Stimulated activated CD4-positive, alpha-beta T cell treated with anti-CD3 and anti-CD28 coated beads, TNF-alpha, amount 100 ng/mL, for 4 hours (primary cell): ENCODE measurements at regions not wholly inside any gene's neighbourhood (a gene's known extent, or its start where the extent isn't known, plus 50 kb on each side); places are given as distances from the start of the nearest gene placed in this dataset.

ENCODE experiments used
- DNase-seq, 3 experiments: peaks; one replicate each; pipeline ENCODE4 v3.0.0-alpha.2; 2020; ENCODE audit warnings: low read depth in 3 of 3

DNA sequence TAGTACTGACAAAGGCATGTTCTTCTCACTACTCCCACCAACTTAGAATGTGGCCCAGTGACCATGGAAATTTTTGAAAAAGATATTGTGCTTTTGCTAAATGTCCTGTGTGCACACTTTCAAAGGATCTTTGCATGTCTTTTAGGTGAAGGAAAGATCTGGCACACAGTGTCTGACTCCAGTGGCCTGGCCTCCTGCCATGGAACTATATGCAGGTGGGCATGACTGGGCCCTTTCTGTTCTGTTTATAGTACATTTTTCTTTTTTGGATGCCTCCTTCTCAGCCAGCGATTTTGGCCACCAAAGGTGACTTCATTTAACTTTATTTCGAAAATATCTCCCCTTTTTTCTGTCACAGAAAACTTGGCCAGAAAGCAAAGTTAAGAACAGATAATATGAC, 999.7 kb upstream of the PIK3C3 start:
- DNase-seq = no peak

DNA sequence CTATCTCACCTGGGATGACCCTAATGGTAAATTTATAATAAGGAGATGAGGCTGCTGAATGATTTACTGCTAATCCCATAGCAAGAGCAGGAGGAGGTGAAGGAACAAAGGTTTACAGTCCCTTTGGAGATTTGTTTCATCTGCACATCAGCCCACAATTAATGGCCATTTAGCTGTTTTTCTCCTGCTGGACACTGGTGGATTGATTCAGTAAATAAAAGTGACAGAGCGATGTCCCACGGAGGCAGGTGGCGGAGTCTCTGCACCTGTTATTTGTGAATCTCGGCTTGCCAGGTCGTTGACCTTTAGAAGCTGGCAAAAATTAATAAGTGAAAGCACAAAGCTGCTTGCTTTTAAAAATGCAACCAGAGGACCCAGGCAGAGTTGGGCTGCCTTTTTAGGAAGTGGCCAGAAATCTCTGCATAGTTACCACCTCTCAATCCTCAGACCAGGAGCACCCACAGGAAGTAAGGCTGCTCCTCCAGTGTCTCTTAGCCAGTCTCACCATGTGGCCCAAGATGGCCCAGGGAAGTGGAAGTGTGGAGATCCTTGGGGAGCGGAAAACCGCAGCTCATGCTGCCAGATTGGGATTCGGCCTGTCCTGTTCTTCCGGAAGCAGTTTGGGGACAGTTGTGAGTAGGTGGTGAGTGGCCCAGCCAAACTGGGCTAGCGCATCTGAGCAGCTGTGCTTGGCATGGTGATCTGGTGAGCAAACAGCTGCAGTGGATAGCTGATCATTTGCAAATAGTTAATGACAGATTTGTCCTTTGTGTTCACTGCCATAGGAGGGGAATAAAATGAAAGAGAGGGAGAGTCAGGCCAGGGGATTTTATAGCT, 1005.7 kb upstream of the PIK3C3 start:
- no peak for DNase-seq

DNA sequence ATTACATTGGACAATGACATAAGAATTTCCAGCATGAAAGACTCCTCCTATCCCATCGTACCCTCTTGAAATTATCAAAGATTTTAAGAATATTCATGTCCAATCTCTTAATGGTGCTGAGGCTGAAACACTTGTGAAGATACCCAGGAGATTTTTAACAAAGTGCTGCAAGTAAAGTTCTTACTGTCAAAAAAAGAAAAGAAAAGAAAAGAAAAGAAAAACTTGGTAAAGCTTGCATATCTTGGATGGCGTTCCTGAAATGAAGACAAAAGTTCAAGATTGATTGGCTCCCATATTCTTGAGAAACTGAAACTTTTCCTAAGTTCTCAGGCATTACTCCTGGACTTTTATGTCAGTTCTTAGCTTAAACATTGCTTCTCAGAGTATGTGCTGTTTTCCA, 1010.5 kb upstream of the PIK3C3 start:
- DNase-seq = no peak

DNA sequence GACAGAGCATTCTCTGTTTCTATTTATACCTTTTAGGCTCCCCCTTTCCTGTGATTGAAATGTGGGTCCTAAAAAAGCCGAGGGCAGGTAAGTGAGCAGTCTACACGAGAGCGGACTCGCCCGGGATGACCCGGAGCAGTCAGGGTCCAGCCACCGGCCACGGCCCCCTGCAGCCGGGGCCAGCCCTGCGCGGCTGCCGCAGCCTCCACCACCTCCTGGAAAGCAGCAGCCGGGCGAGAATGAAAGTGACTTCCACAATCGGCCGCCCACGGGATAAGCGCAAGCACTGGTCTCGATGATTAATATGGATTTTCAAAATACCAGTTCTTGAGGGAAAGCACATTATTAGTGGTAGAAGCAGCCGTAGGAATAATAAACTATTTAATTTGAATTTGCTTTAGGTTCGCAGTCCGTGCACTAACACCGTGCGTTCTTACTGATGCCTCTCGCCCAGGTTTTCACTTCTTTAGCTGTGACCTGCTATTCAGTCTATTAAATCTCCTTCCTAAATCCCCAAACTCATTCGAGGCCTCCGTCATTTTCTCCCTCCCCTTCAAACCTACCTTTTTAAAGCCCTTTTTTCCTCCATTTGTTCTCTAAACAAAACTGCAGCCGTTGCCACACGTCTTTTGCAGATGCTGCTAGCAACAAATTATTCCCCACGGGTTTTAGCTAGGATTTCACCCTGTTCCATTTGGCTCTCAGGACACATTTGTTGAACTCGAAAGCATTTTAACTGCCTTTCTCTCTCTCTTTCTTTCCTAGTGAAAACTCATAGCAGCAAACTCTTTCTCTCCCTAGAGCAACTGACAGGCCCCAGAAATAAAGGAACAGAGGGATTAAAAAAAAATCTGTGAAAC, 1015.1 kb upstream of the PIK3C3 start:
- DNase-seq = no peak

DNA sequence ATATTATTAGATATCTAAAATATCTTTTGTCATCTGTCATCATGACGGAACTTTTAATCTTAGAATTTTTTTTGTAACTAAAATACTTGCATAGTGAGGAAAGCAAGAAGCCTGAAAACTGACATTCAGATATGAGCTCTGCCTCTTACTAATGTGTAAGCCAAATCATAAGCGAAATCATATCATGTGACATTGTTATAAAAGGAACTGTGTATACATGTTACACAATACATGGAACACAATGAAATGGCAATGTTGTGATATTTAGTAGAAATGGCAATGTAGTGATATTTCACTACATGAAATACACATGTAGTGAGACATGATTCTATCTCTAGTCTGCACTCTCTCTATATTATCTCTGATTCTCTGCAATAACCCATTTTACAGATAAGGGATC, 1016.4 kb upstream of the PIK3C3 start:
- no peak for DNase-seq

DNA sequence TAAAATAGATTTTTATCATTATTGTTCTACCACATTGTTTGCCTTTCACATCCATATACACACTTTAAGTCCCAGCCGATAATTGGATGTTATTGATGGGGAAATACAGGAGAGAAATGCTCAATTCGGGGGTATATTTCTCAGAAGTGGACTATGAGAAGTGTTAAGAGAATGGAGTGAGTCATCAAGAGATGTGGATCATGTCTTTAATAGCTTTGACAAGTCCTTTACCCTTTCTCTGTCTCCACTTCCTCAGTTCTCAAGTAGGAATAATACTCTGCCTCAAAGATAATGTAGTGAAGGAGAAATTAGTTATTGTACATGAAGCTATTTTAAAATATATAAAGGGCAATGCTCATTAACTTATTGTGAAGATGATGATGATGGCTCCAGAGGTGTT, 1017.6 kb upstream of the PIK3C3 start:
- DNase-seq = no peak

DNA sequence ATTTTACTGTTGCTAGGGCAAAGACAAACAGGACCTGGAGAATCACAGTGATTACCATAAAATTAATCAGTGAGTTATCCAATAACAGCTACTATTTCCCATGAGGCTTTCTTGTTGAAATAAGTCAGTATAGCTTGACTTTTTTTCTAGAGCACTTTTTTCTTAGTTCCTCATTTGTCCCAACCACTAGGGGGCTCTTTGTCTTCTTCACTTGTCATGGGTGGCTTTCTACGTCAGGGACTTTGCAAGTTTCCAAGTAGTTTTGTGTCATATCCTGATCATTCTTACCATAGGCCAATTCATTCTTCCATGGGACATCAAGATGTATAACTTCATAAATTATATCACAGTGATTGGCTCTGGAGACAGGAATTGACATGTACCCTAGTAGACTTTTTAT, 1019.6 kb upstream of the PIK3C3 start:
- no peak for DNase-seq

DNA sequence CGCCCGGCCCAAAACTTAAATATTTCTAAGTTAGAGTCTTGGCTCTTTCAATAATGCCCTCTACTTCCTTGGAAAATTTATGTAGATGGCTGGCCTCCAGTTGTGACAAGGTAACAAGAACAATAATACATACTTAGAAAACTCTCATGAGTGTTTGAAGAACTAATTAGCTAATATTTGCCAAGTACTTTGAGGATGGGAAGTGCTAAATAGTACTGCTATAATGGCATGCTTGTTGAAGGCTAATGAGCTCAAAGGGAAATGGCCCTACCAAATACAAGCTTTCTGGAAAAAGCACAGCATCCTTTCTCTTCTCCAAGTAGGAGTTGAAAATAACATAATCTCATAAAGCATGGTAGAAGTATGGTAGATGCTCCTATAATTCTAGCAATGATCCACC, 1022.2 kb upstream of the PIK3C3 start:
- DNase-seq = no peak

GRCh38 chr18:40930211-40930882, 1024.7 kb upstream of the PIK3C3 start:
- DNase-seq = no peak

DNA sequence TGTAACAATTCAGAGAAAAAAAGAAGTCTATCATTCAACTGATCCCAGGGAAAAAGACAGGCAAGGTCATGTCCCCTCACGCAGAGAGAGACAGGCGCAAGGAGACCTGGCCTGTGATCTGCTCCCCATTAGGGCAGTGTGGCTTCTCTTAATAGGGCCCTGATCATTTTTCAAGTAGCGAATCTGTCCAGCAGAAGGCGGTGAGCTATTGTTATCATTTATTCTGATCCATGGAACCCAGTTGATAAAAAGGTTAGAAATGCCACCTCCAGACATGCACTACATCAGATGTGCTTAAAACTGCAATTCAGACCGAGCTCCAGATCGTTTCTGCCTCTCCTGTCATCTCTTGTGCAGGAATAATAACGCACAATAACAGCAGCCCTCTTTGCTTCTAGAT, 1025.6 kb upstream of the PIK3C3 start:
- no peak for DNase-seq

- no peak for DNase-seq
Measured at GRCh38 chr18:40926679-40927078, 1028.4 kb upstream of the PIK3C3 start.

- DNase-seq = no peak
Measured at GRCh38 chr18:40925071-40925541, 1029.9 kb upstream of the PIK3C3 start.

GRCh38 chr18:40921845-40922629, 1033.0 kb upstream of the PIK3C3 start:
- DNase-seq = no peak

DNA sequence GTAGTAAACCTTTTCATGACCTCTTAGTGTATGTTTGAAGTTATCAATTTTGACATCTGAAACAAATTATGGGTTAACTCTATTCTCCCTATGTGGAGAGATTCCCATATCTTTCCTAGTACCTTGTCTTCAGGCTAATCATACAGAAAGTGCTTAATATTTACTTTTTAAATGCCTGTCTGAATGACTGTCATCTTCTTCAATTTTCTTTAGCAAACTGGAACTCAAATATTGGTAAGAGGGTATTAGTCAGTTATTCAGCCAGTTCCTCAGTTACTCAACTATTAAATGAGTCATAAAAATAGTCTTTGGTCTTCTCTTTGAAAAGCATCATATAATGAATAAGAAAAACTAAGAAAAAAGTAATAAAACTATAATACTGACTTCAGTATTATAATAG, 1038.0 kb upstream of the PIK3C3 start:
- no peak for DNase-seq

DNA sequence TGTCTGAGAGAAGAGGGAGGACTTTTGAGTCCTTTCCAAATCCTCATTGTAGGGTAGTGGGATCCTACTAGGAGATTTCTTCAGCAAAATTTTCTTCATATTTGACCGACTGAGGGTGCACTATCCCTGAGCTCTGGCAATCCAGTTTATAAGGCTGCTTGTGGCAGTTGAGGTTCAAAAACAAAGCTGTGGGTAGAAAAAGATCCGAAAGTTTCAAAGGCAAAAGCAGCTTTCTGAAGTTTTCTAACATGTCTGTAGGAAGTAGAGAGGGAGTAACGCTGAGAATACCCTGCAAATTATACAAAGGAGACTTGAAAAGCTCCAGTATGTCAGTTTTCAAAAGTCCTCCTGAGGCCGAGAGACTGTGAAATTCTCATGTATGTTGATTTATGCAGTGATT, 1039.3 kb upstream of the PIK3C3 start:
- no peak for DNase-seq

DNA sequence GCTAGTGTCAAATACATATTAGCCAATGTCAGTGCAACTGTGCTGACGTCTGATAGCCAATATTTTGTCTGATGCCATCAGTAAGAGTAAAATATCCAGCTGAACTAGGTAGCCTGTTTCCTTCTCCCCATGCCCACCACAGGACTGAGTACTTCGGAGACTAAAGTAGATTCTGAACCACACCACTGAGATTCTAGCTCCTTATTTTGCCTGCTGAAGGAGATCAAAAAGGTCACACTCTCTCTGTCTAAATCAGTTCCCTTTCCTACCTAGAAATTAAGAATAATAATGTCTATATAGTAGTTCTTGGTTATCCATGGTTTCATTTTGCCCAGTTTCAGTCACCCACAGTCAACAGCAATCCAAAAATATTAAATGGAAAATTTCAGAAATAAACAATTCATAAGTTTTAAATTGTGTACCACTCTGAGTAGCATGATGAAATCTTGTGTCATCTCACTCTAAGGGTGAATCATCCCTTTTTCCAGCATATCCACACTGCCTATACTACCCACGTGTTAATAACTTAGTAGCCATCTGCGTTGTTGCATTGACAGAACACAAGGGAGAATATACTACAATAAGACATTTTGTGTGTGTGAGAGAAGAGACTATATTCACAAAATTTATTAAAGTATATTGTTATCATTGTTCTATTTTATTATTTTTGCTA, 1043.3 kb upstream of the PIK3C3 start:
- DNase-seq = no peak

DNA sequence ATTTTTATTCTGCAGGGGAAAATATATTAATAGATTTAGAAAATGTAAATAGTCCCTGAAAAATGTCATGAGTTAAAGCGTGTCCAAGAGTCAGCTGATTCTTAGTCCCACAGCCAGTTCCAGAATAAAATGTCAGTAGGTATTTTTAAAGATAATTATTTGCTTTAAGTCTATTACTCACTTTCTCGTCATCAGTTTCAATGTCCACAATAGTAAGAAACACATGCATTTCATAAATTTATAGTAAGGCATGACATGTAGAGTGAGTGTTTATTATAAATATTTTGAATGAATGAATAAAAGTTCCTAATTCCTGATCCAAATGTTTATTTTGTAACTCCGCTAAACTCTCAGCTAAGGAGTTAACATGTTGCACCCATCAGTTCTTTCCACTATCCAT, 1044.0 kb upstream of the PIK3C3 start:
- no peak for DNase-seq

DNA sequence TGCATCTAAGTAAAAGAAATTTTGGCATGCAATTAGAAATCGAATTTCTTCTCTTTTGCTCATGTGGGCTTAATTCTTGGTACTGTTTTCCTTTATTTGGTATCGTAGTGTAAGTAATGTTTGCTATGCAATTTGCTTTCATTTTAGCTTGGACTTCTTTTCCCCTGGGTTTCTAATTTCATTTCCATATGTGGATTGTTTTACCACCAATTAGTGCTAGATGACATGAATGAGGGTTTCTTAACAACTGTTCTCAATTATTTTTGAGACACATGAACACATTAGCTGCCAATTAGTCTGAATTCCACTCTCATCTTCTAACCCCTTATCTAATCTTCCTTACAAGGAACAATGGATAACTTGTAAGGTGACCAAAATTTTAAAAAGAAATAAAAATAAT, 1047.2 kb upstream of the PIK3C3 start:
- no peak for DNase-seq

DNA sequence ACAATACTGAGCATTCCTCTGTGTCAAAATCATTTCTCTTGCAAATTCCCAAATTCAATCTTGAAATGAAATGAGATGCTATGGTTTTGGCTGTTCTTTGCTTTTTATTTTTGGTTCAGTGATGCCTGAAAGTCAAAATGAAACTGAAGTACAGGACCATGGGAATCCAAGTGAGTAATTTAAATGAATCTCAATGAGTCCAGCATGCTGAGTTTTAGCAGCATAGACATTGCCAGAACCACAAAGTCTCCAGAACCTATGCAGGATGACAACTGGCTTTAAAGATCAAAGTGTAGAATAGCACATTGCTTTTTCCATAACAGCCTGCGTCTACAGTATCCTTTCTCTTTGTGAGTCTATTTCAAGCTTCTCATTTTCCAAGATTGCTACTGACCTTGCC, 1050.7 kb upstream of the PIK3C3 start:
- DNase-seq = no peak

DNA sequence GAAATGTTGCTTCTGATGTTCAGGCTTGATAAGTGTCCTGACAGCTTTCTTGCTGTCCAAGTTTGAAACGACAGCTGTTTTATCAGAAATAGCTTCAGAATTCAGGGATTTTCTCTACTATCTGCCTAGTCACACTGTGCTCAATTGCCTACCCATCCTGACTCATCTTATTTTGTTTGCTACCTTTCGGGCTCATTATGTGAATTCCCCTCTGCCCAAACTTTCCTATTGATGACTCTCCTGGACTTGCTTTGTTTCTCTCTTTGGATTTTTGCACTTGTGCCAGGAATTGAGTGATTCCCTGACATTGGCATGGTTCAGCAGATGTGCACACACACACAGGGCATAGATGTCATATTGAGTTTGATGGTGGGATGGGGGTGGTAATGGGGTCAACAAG, 1052.6 kb upstream of the PIK3C3 start:
- DNase-seq = no peak

GRCh38 chr18:40897884-40898283, 1057.2 kb upstream of the PIK3C3 start:
- no peak for DNase-seq
